Right atrium auricular region (tissue), 2 donors: ENCODE measurements at regions not wholly inside any gene's neighbourhood (a gene's known extent, or its start where the extent isn't known, plus 50 kb on each side); places are given as distances from the start of the nearest gene placed in this dataset.

Experiments
- DNase-seq: peaks from one replicate; pipeline ENCODE4 v3.0.0-alpha.2; 2019; ENCODE audit warnings: low spot score
- H3K27ac ChIP-seq, 2 donors: fragments of 200-600 bp; sonication (generic); 1 replicate in 1 of 2; 2 replicates in 1 of 2; pipeline ENCODE4 v1.5.1; 2016 to 2019
- H3K27me3 ChIP-seq, 2 donors: fragments of 200-600 bp; sonication (generic); one replicate each; pipeline versions ENCODE4 v1.5.1 to v1.6.0; 2017 to 2019
- H3K36me3 ChIP-seq: fragments of 200-600 bp; sonication (generic); one replicate; pipeline ENCODE4 v1.5.1; 2016
- H3K4me1 ChIP-seq, 2 donors: fragments of 200-600 bp; sonication (generic); one replicate each; pipeline versions ENCODE4 v1.5.1 to v1.6.0; 2017 to 2019
- H3K4me3 ChIP-seq, 2 donors: fragments of 200-600 bp; sonication (generic); 1 replicate in 1 of 2; 2 replicates in 1 of 2; pipeline ENCODE4 v1.5.1; 2017 to 2019; ENCODE audit warnings: mild to moderate bottlenecking in 1 of 2, moderate library complexity in 1 of 2
- H3K9me3 ChIP-seq, 2 donors: fragments of 200-600 bp; sonication (generic); one replicate each; pipeline ENCODE4 v1.5.1; 2019
- CTCF ChIP-seq, 2 donors: fragments of 200-600 bp; sonication (generic); IDR thresholded peaks; one replicate each; pipeline ENCODE4 v1.5.1; 2019; ENCODE audit warnings: antibody characterized with exemption in 2 of 2

GRCh38 chr7:27349621-27350020, 107.0 kb downstream of the EVX1 start:
- no peaks in the 10 kb centered on the region for H3K27me3 ChIP-seq
- TF ChIP-seq CTCF (IDR thresholded peaks at IDR 0.05): no peak
- H3K4me3 ChIP-seq: no peak overlapping the region
- DNase-seq: no peak
- no peaks in the 10 kb centered on the region for H3K4me1 ChIP-seq
- H3K27ac ChIP-seq: no peak overlapping the region
- no peaks in the 10 kb centered on the region for H3K36me3 ChIP-seq
- no peaks in the 10 kb centered on the region for H3K9me3 ChIP-seq

DNA sequence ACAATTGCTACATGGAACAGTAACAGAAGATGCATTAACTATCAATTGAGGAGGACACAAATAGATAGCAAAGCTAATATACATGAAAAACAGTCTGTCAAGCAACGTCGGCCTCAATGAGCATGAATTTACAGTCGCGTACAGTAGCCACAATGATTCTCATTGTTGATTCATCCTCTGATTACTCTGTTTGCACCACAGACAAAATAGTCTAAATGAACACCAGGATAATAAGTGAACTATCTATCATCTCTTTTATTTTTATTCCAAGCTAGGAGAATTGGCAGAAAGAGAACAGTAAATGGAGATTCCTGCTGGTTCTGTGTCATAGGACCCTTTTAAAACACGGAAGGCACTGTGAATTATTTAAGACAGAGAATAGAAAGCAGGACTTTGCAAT, 108.5 kb downstream of the EVX1 start:
- no peaks in the 10 kb centered on the region for H3K36me3 ChIP-seq
- H3K9me3 ChIP-seq: no peaks in the 10 kb centered on the region
- TF ChIP-seq CTCF (IDR thresholded peaks at IDR 0.05): no peak
- H3K27ac ChIP-seq: no peak overlapping the region
- DNase-seq: no peak
- no peak overlapping the region for H3K4me3 ChIP-seq
- H3K27me3 ChIP-seq: no peaks in the 10 kb centered on the region
- H3K4me1 ChIP-seq: no peaks in the 10 kb centered on the region

- no peaks in the 10 kb centered on the region for H3K36me3 ChIP-seq
- H3K27me3 ChIP-seq: no peaks in the 10 kb centered on the region
- no peak for TF ChIP-seq CTCF (IDR thresholded peaks at IDR 0.05)
- no peaks in the 10 kb centered on the region for H3K4me1 ChIP-seq
- DNase-seq: no peak
- no peak overlapping the region for H3K4me3 ChIP-seq
- H3K9me3 ChIP-seq: no peaks in the 10 kb centered on the region
- no peak overlapping the region for H3K27ac ChIP-seq
Measured at GRCh38 chr7:27351786-27352185, 109.2 kb downstream of the EVX1 start.

GRCh38 chr7:27359181-27360125, 116.9 kb downstream of the EVX1 start:
- H3K9me3 ChIP-seq: no peaks in the 10 kb centered on the region
- H3K4me3 ChIP-seq: no peak overlapping the region
- H3K36me3 ChIP-seq: no peaks in the 10 kb centered on the region
- H3K27me3 ChIP-seq: no peaks in the 10 kb centered on the region
- no peak for DNase-seq
- no peak for TF ChIP-seq CTCF (IDR thresholded peaks at IDR 0.05)
- no peak overlapping the region for H3K27ac ChIP-seq
- no peaks in the 10 kb centered on the region for H3K4me1 ChIP-seq

GRCh38 chr7:27361522-27361921, 118.9 kb downstream of the EVX1 start:
- H3K4me1 ChIP-seq: peaks cover 0 to 6% of the 10 kb centered on the region in 2 donors
- H3K27me3 ChIP-seq: no peaks in the 10 kb centered on the region
- TF ChIP-seq CTCF (IDR thresholded peaks at IDR 0.05): no peak
- no peak for DNase-seq
- no peak overlapping the region for H3K4me3 ChIP-seq
- H3K9me3 ChIP-seq: no peaks in the 10 kb centered on the region
- no peak overlapping the region for H3K27ac ChIP-seq
- no peaks in the 10 kb centered on the region for H3K36me3 ChIP-seq
